Transverse colon (tissue), 4 donors: ENCODE measurements at regions not wholly inside any gene's neighbourhood (a gene's known extent, or its start where the extent isn't known, plus 50 kb on each side); places are given as distances from the start of the nearest gene placed in this dataset.

Experiments
- DNase-seq: peaks from one replicate; pipeline ENCODE4 v3.0.0-alpha.2; 2019
- H3K27ac ChIP-seq, 4 donors: fragments of 200-600 bp; sonication (generic); 2 replicates each; pipeline ENCODE4 v1.5.1; 2016 to 2018; ENCODE audit warnings: inconsistent platforms in 4 of 4
- H3K27me3 ChIP-seq: fragments of 200-600 bp; sonication (generic); 2 replicates; pipeline ENCODE4 v1.5.1; 2017; ENCODE audit warnings: inconsistent platforms
- H3K36me3 ChIP-seq, 4 donors: fragments of 200-600 bp; sonication (generic); 2 replicates each; pipeline ENCODE4 v1.5.1; 2017 to 2019; ENCODE audit warnings: inconsistent platforms in 4 of 4
- H3K4me1 ChIP-seq, 4 donors: fragments of 200-600 bp; sonication (generic); 2 replicates each; pipeline ENCODE4 v1.5.1; 2017 to 2020; ENCODE audit warnings: inconsistent platforms in 4 of 4
- H3K4me3 ChIP-seq, 4 donors: fragments of 200-600 bp; sonication (generic); 1 replicate in 1 of 4; 2 replicates in 3 of 4; pipeline versions ENCODE4 v1.5.1 to v1.6.1; 2017 to 2019; ENCODE audit warnings: inconsistent platforms in 4 of 4
- H3K9me3 ChIP-seq, 2 donors: fragments of 200-600 bp; sonication (generic); 2 replicates each; pipeline ENCODE4 v1.5.1; 2017 to 2019; ENCODE audit warnings: inconsistent platforms in 2 of 2
- CTCF ChIP-seq, 5 experiments: fragments of 200-600 bp in 3 of 5; fragments of 450-650 bp in 2 of 5; sonication (generic) in 3 of 5; IDR thresholded peaks; 1 replicate in 2 of 5; 2 replicates in 3 of 5; pipeline ENCODE4 v1.5.1; 2016 to 2017; ENCODE audit warnings: antibody characterized with exemption in 5 of 5, inconsistent platforms in 3 of 5, mild to moderate bottlenecking in 2 of 5, moderate library complexity in 1 of 5
- EP300 ChIP-seq: sonication (generic); formaldehyde crosslinking; IDR thresholded peaks from one replicate; pipeline ENCODE4 v1.6.1; 2017; ENCODE audit warnings: antibody characterized with exemption, low read depth
- POLR2A ChIP-seq: fragments of 450-650 bp; IDR thresholded peaks from one replicate; pipeline ENCODE4 v1.6.1; 2016; ENCODE audit warnings: antibody characterized with exemption, mild to moderate bottlenecking, moderate library complexity
- POLR2AphosphoS5 ChIP-seq, 3 donors: sonication (generic); formaldehyde crosslinking; IDR thresholded peaks; one replicate each; pipeline ENCODE4 v1.6.1; 2016; ENCODE audit warnings: antibody characterized with exemption in 3 of 3
- WGBS, 2 donors: methylation state at CpG; one replicate each; pipeline ENCODE4 v1.1.5; 2018; ENCODE audit warnings: low coverage in 1 of 2; 5-methylcytosine and 5-hydroxymethylcytosine counted together
- in situ Hi-C, 4 donors: fragments of 200-750 bp; cut with MboI; loops; one replicate each; pipeline versions ENCODE4 v1.15.0 to v1.15.1; 2017; ENCODE audit warnings: low sequenced_read_pairs in 3 of 4, low pct_ligation_motif_present in 1 of 4, low pct_unique_long_range_greater_than_20kb in 1 of 4
- intact Hi-C: fragments of 100-400 bp; cut with DNase I; formaldehyde crosslinking; loops from one replicate; pipeline ENCODE4 v1.15.1; 2023; ENCODE audit warnings: low total_unique reads

GRCh38 chr7:54847921-54848320, 88.9 kb upstream of the SEC61G start:
- Histone ChIP-seq H3K4me3 (no peak overlapping the region), H3K9me3 (peaks cover 0 to 3% of the 10 kb centered on the region in 2 donors), H3K4me1 (no peaks in the 10 kb centered on the region), H3K27me3 (no peaks in the 10 kb centered on the region), H3K36me3 (no peaks in the 10 kb centered on the region), H3K27ac (no peak overlapping the region)
- intact Hi-C loops: no loop called here
- TF ChIP-seq EP300: no peak
- no peak for TF ChIP-seq POLR2A
- TF ChIP-seq CTCF (IDR thresholded peaks at IDR 0.05): no peak
- no peak for TF ChIP-seq POLR2AphosphoS5 (IDR thresholded peaks at IDR 0.05)
- in situ Hi-C loops: no loop called here
- DNase-seq: no peak
- WGBS, 2 donors: 69 to 75% methylated on average over 1 of the region's 1 CpG

- WGBS, 2 donors: 73 to 88% methylated on average over 1 of the region's 1 CpG
- no peak overlapping the region for H3K4me3 ChIP-seq
- H3K27ac ChIP-seq: no peak overlapping the region
- TF ChIP-seq POLR2A (no peak), POLR2AphosphoS5 (IDR thresholded peaks at IDR 0.05) (no peak), CTCF (IDR thresholded peaks at IDR 0.05) (no peak)
- no peak for DNase-seq
- in situ Hi-C loops (no loop called here), intact Hi-C loops (no loop called here)
- H3K9me3 ChIP-seq: no peaks in the 10 kb centered on the region
- no peaks in the 10 kb centered on the region for H3K36me3 ChIP-seq
- no peaks in the 10 kb centered on the region for H3K4me1 ChIP-seq
- H3K27me3 ChIP-seq: no peaks in the 10 kb centered on the region
These were observed 97.8 kb upstream of the SEC61G start for GRCh38 chr7:54856856-54857255.

GRCh38 chr7:54857294-54857693, 98.3 kb upstream of the SEC61G start:
- WGBS, 2 donors: 65 to 72% methylated on average over 2 of the region's 2 CpGs
- no peak overlapping the region for H3K27ac ChIP-seq
- H3K27me3 ChIP-seq: no peaks in the 10 kb centered on the region
- no peaks in the 10 kb centered on the region for H3K36me3 ChIP-seq
- in situ Hi-C loops (no loop called here), intact Hi-C loops (no loop called here)
- no peak for DNase-seq
- H3K4me1 ChIP-seq: no peaks in the 10 kb centered on the region
- no peak overlapping the region for H3K4me3 ChIP-seq
- no peaks in the 10 kb centered on the region for H3K9me3 ChIP-seq
- TF ChIP-seq CTCF (IDR thresholded peaks at IDR 0.05): no peak
- no peak for TF ChIP-seq POLR2AphosphoS5 (IDR thresholded peaks at IDR 0.05)
- no peak for TF ChIP-seq EP300

GRCh38 chr7:54858008-54858692, 99.1 kb upstream of the SEC61G start:
- H3K36me3 ChIP-seq: no peaks in the 10 kb centered on the region
- H3K4me1 ChIP-seq: no peaks in the 10 kb centered on the region
- no peak overlapping the region for H3K4me3 ChIP-seq
- no peak for DNase-seq
- H3K27ac ChIP-seq: no peak overlapping the region
- no peak for TF ChIP-seq POLR2A
- no peak for TF ChIP-seq CTCF (IDR thresholded peaks at IDR 0.05)
- TF ChIP-seq EP300: no peak
- no peak for TF ChIP-seq POLR2AphosphoS5 (IDR thresholded peaks at IDR 0.05)
- in situ Hi-C loops (no loop called here), intact Hi-C loops (no loop called here)
- WGBS, 2 donors: 67 to 70% methylated on average over 2 to 3 of the region's 3 CpGs
- no peaks in the 10 kb centered on the region for H3K9me3 ChIP-seq
- H3K27me3 ChIP-seq: no peaks in the 10 kb centered on the region
